ENCODE measurements at regions not wholly inside any gene's neighbourhood (a gene's known extent, or its start where the extent isn't known, plus 50 kb on each side); places are given as distances from the start of the nearest gene placed in this dataset.

DNA sequence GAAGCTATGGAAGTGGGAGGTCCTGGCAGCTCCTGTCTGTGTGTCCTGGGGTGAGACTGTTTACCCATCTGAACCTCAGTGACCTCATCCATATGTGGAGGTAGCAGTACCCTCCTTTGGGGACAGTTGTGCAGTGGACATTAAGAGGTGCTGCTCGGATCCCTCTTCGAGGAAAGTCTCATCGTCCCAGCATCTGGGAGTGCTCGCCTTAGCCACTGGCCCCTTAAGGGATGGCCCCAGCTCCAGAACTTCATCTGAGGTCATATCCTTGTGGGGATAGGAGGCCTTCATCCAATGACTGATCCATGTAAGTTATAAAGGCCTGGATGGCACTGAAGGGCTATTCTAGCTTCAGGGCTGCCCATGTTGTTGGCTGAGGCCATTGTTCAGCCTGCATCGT, 538.1 kb downstream of the MIAT start:
- TF ChIP-seq POLR2AphosphoS5 (IDR thresholded peaks at IDR 0.05; ENCODE audit: low read depth, low read length) (no peak), REST (IDR thresholded peaks at IDR 0.05; ENCODE audit: insufficient read depth in 1 of 2, low read depth in 2 of 2, low read length in 2 of 2) (no peak), TAF1 (IDR thresholded peaks at IDR 0.05; ENCODE audit: borderline replicate concordance, insufficient read depth, low read length) (no peak), SIN3A (IDR thresholded peaks at IDR 0.05; ENCODE audit: borderline replicate concordance, insufficient read depth, low read length) (no peak)

Data from PFSK-1 (cell line).